SK-N-MC (cell line): ENCODE measurements at regions not wholly inside any gene's neighbourhood (a gene's known extent, or its start where the extent isn't known, plus 50 kb on each side); places are given as distances from the start of the nearest gene placed in this dataset.
"Not testable (repeated sequence)": the region's sequence is repeated elsewhere in the genome, so short reads cannot be mapped to it uniquely, and the experiment has no call there.

Experiments
- DNase-seq: peaks from one replicate; pipeline ENCODE4 v3.0.0-alpha.2; 2011; ENCODE audit warnings: low read depth, low spot score
- H3K27ac ChIP-seq: fragments of 200-600 bp; sonication (generic); 2 replicates; pipeline ENCODE4 v1.5.1; 2016; ENCODE audit warnings: mixed run types
- H3K36me3 ChIP-seq: fragments of 200-600 bp; sonication (generic); 2 replicates; pipeline ENCODE4 v1.6.1; 2017; ENCODE audit warnings: antibody characterized with exemption, low read length, mixed read lengths; ENCODE audit not compliant: insufficient read depth
- H3K4me3 ChIP-seq: fragments of 200-600 bp; sonication (generic); 2 replicates; pipeline ENCODE4 v1.5.1; 2016
- H3K9ac ChIP-seq: fragments of 200-600 bp; sonication (generic); 2 replicates; pipeline ENCODE4 v1.8.0; 2017; ENCODE audit warnings: mixed run types, mixed read lengths; ENCODE audit not compliant: insufficient read length
- H3K9me3 ChIP-seq: fragments of 200-600 bp; sonication (generic); 2 replicates; pipeline ENCODE4 v1.6.1; 2017; ENCODE audit warnings: low read depth, mild to moderate bottlenecking, antibody characterized with exemption, low read length, moderate library complexity, mixed read lengths
- EZH2 ChIP-seq: fragments of 200-600 bp; sonication (generic); IDR thresholded peaks from one replicate; pipeline ENCODE4 v1.6.1; 2017; ENCODE audit warnings: antibody characterized with exemption
- FOXP2 ChIP-seq: optimal IDR thresholded peaks from 2 replicates; pipeline ENCODE3; 2011; ENCODE audit warnings: mild to moderate bottlenecking, moderate library complexity; ENCODE audit not compliant: insufficient read depth; ENCODE audit errors: extremely low read length, control extremely low read depth
- POLR2AphosphoS5 ChIP-seq: IDR thresholded peaks from 2 replicates; pipeline ENCODE4 v1.6.1; 2012; ENCODE audit warnings: mild to moderate bottlenecking, low read depth, low read length, borderline replicate concordance

GRCh38 chr6:1445650-1446330 lies 56.4 kb downstream of the FOXF2 start:
- no peak overlapping the region for H3K9ac ChIP-seq
- TF ChIP-seq POLR2AphosphoS5 (no peak), FOXP2 (no peak), EZH2 (no peak)
- no peak overlapping the region for H3K27ac ChIP-seq
- no peak overlapping the region for H3K4me3 ChIP-seq
- peak; percentile 20 for DNase-seq
- H3K9me3 ChIP-seq = no peaks in the 10 kb centered on the region
- no peaks in the 10 kb centered on the region for H3K36me3 ChIP-seq

DNA sequence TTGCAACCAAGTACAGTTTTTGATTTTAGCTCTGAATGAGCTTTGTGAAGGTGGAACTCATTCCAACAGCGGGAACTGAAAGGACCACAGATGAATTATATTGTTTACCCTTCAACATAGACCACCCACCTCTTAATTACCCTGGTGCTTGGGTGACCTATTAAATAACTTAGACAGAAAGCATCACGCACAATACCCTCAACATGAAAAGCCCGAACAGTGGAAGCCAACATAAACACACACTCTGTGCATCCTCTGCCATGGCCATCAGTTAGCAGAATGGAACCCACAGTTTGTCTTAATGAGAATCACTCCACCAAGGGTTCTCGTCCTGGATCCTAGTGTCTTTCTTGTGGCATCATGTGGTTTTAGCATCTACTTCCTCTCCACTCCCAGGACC lies 60.5 kb downstream of the FOXF2 start:
- Histone ChIP-seq H3K9me3 (no peaks in the 10 kb centered on the region), H3K9ac (no peak overlapping the region), H3K4me3 (no peak overlapping the region), H3K36me3 (no peaks in the 10 kb centered on the region), H3K27ac (no peak overlapping the region)
- TF ChIP-seq POLR2AphosphoS5 (no peak), EZH2 (no peak), FOXP2 (no peak)
- DNase-seq = no peak

DNA sequence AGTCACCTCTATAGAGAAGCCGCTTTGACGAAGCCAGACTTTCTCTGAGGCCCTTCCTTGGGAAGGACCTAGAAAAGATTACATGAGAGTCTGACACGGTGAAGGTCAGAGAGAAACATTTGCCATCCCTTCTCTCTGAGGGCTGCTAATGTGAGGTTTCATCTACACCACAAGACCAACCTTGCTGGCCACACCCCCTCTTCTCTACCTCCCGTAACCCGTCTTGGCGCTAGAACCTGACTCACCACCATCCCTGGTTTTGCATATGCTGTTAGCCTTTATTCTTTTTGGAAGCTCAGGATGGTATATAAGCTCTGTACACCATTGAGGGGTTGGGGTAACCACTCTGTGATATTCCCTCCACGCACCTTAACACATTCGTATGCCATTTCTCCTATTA lies 63.6 kb downstream of the FOXF2 start:
- no peak for DNase-seq
- H3K9me3 ChIP-seq = no peaks in the 10 kb centered on the region
- no peaks in the 10 kb centered on the region for H3K36me3 ChIP-seq
- H3K9ac ChIP-seq = no peak overlapping the region
- TF ChIP-seq POLR2AphosphoS5 = no peak
- TF ChIP-seq EZH2 = no peak
- TF ChIP-seq FOXP2 = no peak
- no peak overlapping the region for H3K4me3 ChIP-seq
- H3K27ac ChIP-seq = no peak overlapping the region

DNA sequence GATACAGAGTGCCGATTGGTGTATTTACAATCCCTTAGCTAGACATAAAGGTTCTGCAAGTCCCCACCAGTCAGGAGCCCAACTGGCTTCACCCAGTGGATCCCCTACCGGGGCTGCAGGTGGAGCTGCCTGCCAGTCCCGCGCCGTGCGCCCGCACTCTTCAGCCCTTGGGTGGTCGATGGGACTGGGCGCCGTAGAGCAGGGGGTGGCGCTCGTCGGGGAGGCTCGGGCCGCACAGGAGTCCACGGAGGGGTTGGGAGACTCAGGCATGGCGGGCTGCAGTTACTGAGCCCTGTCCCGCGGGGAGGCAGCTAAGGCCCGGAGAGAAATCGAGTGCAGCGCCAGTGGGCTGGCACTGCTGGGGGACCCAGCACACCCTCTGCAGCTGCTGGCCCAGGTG lies 67.4 kb downstream of the FOXF2 start:
- not testable (repeated sequence) for H3K4me3 ChIP-seq, H3K36me3 ChIP-seq, H3K9me3 ChIP-seq, DNase-seq, H3K27ac ChIP-seq, H3K9ac ChIP-seq

GRCh38 chr6:1461207-1461606 lies 71.8 kb downstream of the FOXF2 start:
- DNase-seq = no peak
- no peak overlapping the region for H3K4me3 ChIP-seq

DNA sequence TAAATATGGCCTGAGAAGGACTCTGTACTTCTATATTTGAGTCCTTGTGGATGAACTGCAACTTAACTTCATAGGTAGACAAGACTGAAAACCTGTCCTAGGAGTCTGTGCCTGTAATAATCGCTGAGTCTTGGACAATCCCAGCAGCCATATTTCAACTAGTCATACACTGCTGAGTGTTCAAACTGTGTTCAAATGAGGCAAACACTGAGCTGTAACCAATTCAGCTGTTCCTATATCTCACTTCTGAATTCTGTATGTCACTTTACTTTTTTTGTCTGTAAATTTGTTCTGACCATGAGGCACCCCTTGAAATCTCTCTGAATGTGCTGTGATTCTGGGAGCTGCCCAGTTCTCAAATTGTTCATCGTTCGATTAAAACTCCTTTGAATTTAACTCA lies 72.4 kb downstream of the FOXF2 start:
- no peak for DNase-seq
- no peak overlapping the region for H3K4me3 ChIP-seq
- TF ChIP-seq FOXP2 (no peak), EZH2 (no peak), POLR2AphosphoS5 (no peak)
- H3K36me3 ChIP-seq = no peaks in the 10 kb centered on the region
- H3K27ac ChIP-seq = no peak overlapping the region
- no peaks in the 10 kb centered on the region for H3K9me3 ChIP-seq
- H3K9ac ChIP-seq = no peak overlapping the region

More at GRCh38 chr6:1461207-1461606, 71.8 kb downstream of the FOXF2 start:
- Histone ChIP-seq H3K27ac (no peak overlapping the region), H3K9ac (no peak overlapping the region), H3K36me3 (no peaks in the 10 kb centered on the region), H3K9me3 (no peaks in the 10 kb centered on the region)
- TF ChIP-seq EZH2 (no peak), FOXP2 (no peak), POLR2AphosphoS5 (no peak)

DNA sequence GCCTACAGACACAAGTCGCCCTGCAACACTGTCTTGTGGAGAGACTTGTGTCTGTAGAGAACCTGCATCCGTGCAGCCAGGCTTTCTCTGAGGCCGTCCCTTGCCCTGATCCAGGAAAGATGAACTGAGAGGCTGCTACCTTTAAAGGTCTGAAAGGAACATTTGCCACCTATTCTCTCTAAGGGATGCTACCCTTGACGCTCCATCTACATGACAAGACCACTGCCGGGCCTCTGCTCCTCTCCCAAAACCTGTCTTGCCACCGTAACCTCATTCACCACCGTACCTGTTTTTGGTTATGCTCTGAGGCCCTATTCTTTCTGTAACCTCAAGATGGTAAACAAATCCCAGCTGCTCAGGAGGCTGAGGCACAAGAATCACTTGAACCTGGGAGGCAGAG lies 73.9 kb downstream of the FOXF2 start:
- H3K27ac ChIP-seq = no peak overlapping the region
- no peaks in the 10 kb centered on the region for H3K36me3 ChIP-seq
- H3K4me3 ChIP-seq = no peak overlapping the region
- H3K9me3 ChIP-seq = no peaks in the 10 kb centered on the region
- no peak overlapping the region for H3K9ac ChIP-seq
- DNase-seq = no peak
- TF ChIP-seq POLR2AphosphoS5 = no peak
- TF ChIP-seq FOXP2 = no peak
- TF ChIP-seq EZH2 = no peak

DNA sequence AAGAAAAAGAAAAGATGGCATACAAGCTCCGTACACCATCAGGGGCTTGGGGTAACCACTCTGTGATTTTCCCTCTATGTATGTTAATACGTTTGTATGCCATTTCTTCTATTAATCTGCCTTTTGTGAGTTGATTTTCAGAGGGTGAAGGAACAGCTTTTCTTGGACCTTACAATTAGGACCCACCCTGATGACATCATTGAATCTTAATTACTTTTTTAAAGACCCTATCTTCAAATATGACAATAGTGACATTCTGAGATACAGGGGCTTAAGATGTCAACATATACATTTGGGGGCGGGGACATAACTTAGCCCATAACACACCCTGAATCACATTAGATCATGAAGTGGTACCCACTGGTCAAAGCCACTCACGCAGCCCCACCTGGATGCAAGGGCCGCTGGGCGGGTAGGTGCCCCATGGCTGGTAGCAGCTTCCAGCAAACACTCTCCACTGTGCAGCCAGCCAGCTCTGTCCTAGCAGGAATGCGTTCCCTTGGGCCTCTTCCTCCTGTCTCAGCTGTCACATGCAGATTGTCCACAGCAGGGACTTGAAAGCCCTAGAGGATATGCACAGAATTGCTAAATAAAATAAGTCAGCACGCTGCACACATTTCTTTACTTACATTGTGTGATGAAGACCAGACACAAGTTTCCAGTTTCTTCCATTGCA lies 74.5 kb downstream of the FOXF2 start:
- no peak overlapping the region for H3K27ac ChIP-seq
- H3K36me3 ChIP-seq = no peaks in the 10 kb centered on the region
- H3K9me3 ChIP-seq = no peaks in the 10 kb centered on the region
- no peak for TF ChIP-seq FOXP2
- no peak for TF ChIP-seq EZH2
- no peak for TF ChIP-seq POLR2AphosphoS5
- DNase-seq = no peak
- H3K4me3 ChIP-seq = no peak overlapping the region
- H3K9ac ChIP-seq = no peak overlapping the region

- TF ChIP-seq FOXP2 (no peak), EZH2 (no peak), POLR2AphosphoS5 (no peak)
- no peak for DNase-seq
- H3K36me3 ChIP-seq = no peaks in the 10 kb centered on the region
- no peak overlapping the region for H3K9ac ChIP-seq
- no peaks in the 10 kb centered on the region for H3K9me3 ChIP-seq
- H3K4me3 ChIP-seq = no peak overlapping the region
- H3K27ac ChIP-seq = no peak overlapping the region
Measured at GRCh38 chr6:1464781-1465370, 75.5 kb downstream of the FOXF2 start.
